Stimulated activated memory B cell treated with anti-CD40 and anti-IgM and Interleukin-4, amounts not matched to agents 10 μg/mL and 1 μg/mL and 100 μg/mL, for 72 hours (primary cell): ENCODE measurements at regions not wholly inside any gene's neighbourhood (a gene's known extent, or its start where the extent isn't known, plus 50 kb on each side); places are given as distances from the start of the nearest gene placed in this dataset.

Experiments
- ATAC-seq: fragments of 150-1000 bp; cut with Tn5 transposase; 2 replicates; pipeline ENCODE4 v1.10.0; 2021
- H3K27ac Mint-ChIP-seq: one replicate; pipeline ENCODE4 v1.8.0; 2022; ENCODE audit warnings: mild to moderate bottlenecking, mixed read lengths
- H3K27me3 Mint-ChIP-seq: one replicate; pipeline ENCODE4 v1.8.0; 2022; ENCODE audit warnings: mixed read lengths
- H3K36me3 Mint-ChIP-seq: one replicate; pipeline ENCODE4 v1.8.0; 2022; ENCODE audit warnings: mixed read lengths
- H3K4me1 Mint-ChIP-seq: one replicate; pipeline ENCODE4 v1.8.0; 2022; ENCODE audit warnings: mixed read lengths
- H3K4me3 Mint-ChIP-seq: one replicate; pipeline ENCODE4 v1.8.0; 2022; ENCODE audit warnings: mild to moderate bottlenecking, moderate library complexity, mixed read lengths
- H3K9me3 Mint-ChIP-seq: one replicate; pipeline ENCODE4 v1.8.0; 2022; ENCODE audit warnings: mixed read lengths

DNA sequence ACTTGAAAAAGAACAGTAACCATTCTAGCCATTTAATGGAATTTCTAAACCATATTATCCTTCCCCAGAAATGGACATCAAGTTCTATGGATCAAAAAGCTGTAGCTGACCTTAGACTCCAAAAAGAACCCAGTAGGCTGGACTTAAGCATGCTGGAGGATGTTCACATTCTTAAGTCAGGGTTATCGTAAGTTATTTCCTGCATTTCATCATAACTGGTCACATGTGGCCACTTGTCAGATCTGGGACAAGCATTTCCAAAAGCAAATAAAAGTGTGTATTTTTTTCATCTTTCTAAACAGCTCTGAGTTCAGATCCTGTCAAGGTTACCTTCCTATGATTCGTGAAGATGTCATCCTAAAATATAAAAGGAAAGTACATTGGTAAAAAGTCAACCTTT, 274.5 kb upstream of the PTGER4 start:
- no peaks in the 10 kb centered on the region for H3K36me3 Mint-ChIP-seq
- H3K27me3 Mint-ChIP-seq = no peaks in the 10 kb centered on the region
- H3K4me3 Mint-ChIP-seq = no peak overlapping the region
- peaks cover 2% of the 10 kb centered on the region for H3K9me3 Mint-ChIP-seq
- ATAC-seq = no peak
- H3K27ac Mint-ChIP-seq = no peak overlapping the region
- H3K4me1 Mint-ChIP-seq = peaks cover 55% of the 10 kb centered on the region

DNA sequence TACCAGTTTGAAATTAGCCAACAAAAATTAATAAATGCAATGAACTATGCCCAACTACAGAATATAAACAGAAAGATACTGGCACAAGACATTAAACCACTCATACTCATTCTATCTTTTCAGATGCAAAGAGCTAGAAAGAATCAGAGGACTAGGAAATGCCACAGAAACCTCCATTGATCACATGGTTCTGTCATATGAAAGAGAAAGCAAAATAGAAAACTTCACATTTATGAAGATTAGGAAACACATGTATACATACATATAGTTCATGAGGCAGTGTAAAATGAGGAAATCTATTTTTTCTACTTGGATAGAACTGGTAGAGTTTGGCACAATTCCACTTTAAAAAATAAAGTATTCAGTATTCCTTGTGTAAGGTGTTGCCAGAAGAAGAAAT, 275.1 kb upstream of the PTGER4 start:
- peak overlapping the region; percentile 54 for H3K27ac Mint-ChIP-seq
- H3K9me3 Mint-ChIP-seq = peaks cover 2% of the 10 kb centered on the region
- no peaks in the 10 kb centered on the region for H3K36me3 Mint-ChIP-seq
- peaks cover 48% of the 10 kb centered on the region for H3K4me1 Mint-ChIP-seq
- no peak overlapping the region for H3K4me3 Mint-ChIP-seq
- H3K27me3 Mint-ChIP-seq = no peaks in the 10 kb centered on the region
- ATAC-seq = peak; percentile 42

DNA sequence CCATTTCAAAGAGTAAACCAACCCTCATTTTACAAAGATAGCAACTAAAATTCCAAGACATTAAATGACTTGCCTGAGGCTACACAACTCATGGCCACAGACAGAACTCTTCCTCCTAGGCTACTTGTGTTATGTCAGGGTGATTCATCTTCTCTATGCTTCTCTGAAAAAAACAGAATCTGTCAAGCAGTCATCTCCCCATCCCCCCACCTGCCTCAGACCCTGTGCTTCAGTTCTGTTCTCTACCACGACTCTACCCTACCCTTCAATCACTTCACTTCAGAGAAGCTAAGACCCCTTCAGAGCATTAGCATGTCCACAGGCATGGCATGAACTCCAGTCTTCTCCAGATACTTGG, 277.7 kb upstream of the PTGER4 start:
- peaks cover 2% of the 10 kb centered on the region for H3K9me3 Mint-ChIP-seq
- no peaks in the 10 kb centered on the region for H3K36me3 Mint-ChIP-seq
- no peaks in the 10 kb centered on the region for H3K27me3 Mint-ChIP-seq
- ATAC-seq = peak; percentile 44
- H3K4me3 Mint-ChIP-seq = no peak overlapping the region
- peaks cover 44% of the 10 kb centered on the region for H3K4me1 Mint-ChIP-seq
- peak overlapping the region; percentile 1 for H3K27ac Mint-ChIP-seq

DNA sequence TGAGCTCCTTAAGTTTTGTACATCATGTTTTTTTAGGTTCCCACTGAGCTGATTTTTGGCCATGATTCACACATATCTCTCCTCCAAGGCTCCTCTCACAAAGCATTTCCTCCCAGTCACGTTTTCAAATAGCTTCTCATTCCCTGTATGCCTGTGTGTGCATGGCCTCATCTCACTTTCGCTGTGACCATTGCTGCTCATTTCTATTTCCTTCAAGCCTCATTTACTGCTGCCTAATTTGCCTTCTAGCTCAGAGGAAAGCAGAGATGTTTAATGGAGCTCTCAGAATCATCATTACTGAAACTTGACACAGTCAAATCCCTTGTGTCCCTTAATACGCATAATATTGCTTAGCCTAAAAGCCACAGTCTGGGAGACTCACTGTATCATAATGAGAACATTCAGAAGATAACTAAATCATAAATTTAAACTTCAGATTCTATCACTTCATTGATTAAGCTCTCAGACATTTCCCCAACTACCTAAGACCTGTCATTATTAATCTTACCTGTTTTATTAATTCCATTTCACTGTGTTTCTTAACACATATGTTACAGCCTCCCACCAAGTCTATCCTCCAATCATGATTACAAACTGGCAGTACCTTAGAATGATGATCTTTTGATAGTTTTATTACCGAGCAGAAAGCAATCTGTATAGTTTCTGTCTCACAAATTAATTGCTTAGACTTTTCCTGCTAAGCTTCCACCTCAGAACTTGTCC, 278.3 kb upstream of the PTGER4 start:
- Mint-ChIP-seq H3K27ac (peak overlapping the region; percentile 1), H3K36me3 (no peaks in the 10 kb centered on the region), H3K27me3 (no peaks in the 10 kb centered on the region), H3K4me3 (no peak overlapping the region), H3K4me1 (peaks cover 42% of the 10 kb centered on the region), H3K9me3 (peaks cover 2% of the 10 kb centered on the region)
- peak; percentile 46 for ATAC-seq

- Mint-ChIP-seq H3K36me3 (no peaks in the 10 kb centered on the region), H3K27ac (no peak overlapping the region), H3K4me3 (no peak overlapping the region), H3K27me3 (no peaks in the 10 kb centered on the region), H3K4me1 (peaks cover 32% of the 10 kb centered on the region), H3K9me3 (peaks cover 2% of the 10 kb centered on the region)
- ATAC-seq = no peak
These were observed 279.5 kb upstream of the PTGER4 start for GRCh38 chr5:40400245-40400644.

- Mint-ChIP-seq H3K4me3 (no peak overlapping the region), H3K4me1 (peaks cover 27% of the 10 kb centered on the region), H3K27me3 (no peaks in the 10 kb centered on the region), H3K36me3 (no peaks in the 10 kb centered on the region), H3K9me3 (peaks cover 2% of the 10 kb centered on the region), H3K27ac (no peak overlapping the region)
- ATAC-seq = no peak
These were observed 280.4 kb upstream of the PTGER4 start for GRCh38 chr5:40399349-40399748.

DNA sequence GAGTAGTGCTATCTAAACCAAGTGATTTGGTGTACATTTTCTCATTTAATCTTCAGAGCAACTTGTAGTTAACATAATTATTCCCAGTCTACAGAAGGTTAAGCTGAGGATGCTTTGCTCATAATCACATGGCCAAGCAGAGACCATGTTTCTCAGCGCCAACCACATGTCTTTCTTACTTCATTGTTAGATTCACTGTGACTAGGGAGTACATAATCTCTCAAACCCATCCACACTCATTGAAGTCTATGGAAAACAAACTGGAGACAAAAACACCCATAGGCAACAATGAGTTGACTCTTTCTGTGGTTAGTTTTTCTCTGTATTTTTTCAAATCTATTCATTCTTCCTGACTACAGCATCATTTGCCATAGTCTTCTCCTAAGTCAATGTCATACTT, 281.7 kb upstream of the PTGER4 start:
- no peak overlapping the region for H3K27ac Mint-ChIP-seq

GRCh38 chr5:40397091-40397490, 282.6 kb upstream of the PTGER4 start:
- peaks cover 21% of the 10 kb centered on the region for H3K4me1 Mint-ChIP-seq
- H3K27me3 Mint-ChIP-seq = no peaks in the 10 kb centered on the region
- no peaks in the 10 kb centered on the region for H3K9me3 Mint-ChIP-seq
- no peak overlapping the region for H3K4me3 Mint-ChIP-seq
- ATAC-seq = no peak
- no peaks in the 10 kb centered on the region for H3K36me3 Mint-ChIP-seq
- H3K27ac Mint-ChIP-seq = no peak overlapping the region

More for the DNA sequence above, 281.7 kb upstream of the PTGER4 start:
- H3K4me1 Mint-ChIP-seq = peaks cover 20% of the 10 kb centered on the region
- ATAC-seq = no peak
- H3K9me3 Mint-ChIP-seq = no peaks in the 10 kb centered on the region
- no peaks in the 10 kb centered on the region for H3K27me3 Mint-ChIP-seq
- H3K36me3 Mint-ChIP-seq = no peaks in the 10 kb centered on the region
- no peak overlapping the region for H3K4me3 Mint-ChIP-seq

GRCh38 chr5:40396317-40396716, 283.4 kb upstream of the PTGER4 start:
- no peak for ATAC-seq
- Mint-ChIP-seq H3K36me3 (no peaks in the 10 kb centered on the region), H3K27ac (no peak overlapping the region), H3K27me3 (no peaks in the 10 kb centered on the region), H3K4me1 (peaks cover 20% of the 10 kb centered on the region), H3K4me3 (no peak overlapping the region), H3K9me3 (no peaks in the 10 kb centered on the region)

GRCh38 chr5:40395251-40395650, 284.5 kb upstream of the PTGER4 start:
- H3K36me3 Mint-ChIP-seq = no peaks in the 10 kb centered on the region
- H3K27me3 Mint-ChIP-seq = no peaks in the 10 kb centered on the region
- peaks cover 17% of the 10 kb centered on the region for H3K4me1 Mint-ChIP-seq
- H3K9me3 Mint-ChIP-seq = no peaks in the 10 kb centered on the region
- ATAC-seq = no peak
- no peak overlapping the region for H3K4me3 Mint-ChIP-seq
- no peak overlapping the region for H3K27ac Mint-ChIP-seq

- Mint-ChIP-seq H3K36me3 (no peaks in the 10 kb centered on the region), H3K27me3 (no peaks in the 10 kb centered on the region), H3K4me1 (peaks cover 17% of the 10 kb centered on the region), H3K9me3 (no peaks in the 10 kb centered on the region), H3K4me3 (no peak overlapping the region), H3K27ac (no peak overlapping the region)
- ATAC-seq = no peak
These were observed 285.0 kb upstream of the PTGER4 start for GRCh38 chr5:40394698-40395097.

GRCh38 chr5:40391642-40392041, 288.1 kb upstream of the PTGER4 start:
- H3K9me3 Mint-ChIP-seq = peaks cover 2% of the 10 kb centered on the region
- H3K27ac Mint-ChIP-seq = peak overlapping the region; percentile 23
- H3K4me3 Mint-ChIP-seq = no peak overlapping the region
- no peaks in the 10 kb centered on the region for H3K27me3 Mint-ChIP-seq
- no peaks in the 10 kb centered on the region for H3K36me3 Mint-ChIP-seq
- H3K4me1 Mint-ChIP-seq = peaks cover 32% of the 10 kb centered on the region
- no peak for ATAC-seq

DNA sequence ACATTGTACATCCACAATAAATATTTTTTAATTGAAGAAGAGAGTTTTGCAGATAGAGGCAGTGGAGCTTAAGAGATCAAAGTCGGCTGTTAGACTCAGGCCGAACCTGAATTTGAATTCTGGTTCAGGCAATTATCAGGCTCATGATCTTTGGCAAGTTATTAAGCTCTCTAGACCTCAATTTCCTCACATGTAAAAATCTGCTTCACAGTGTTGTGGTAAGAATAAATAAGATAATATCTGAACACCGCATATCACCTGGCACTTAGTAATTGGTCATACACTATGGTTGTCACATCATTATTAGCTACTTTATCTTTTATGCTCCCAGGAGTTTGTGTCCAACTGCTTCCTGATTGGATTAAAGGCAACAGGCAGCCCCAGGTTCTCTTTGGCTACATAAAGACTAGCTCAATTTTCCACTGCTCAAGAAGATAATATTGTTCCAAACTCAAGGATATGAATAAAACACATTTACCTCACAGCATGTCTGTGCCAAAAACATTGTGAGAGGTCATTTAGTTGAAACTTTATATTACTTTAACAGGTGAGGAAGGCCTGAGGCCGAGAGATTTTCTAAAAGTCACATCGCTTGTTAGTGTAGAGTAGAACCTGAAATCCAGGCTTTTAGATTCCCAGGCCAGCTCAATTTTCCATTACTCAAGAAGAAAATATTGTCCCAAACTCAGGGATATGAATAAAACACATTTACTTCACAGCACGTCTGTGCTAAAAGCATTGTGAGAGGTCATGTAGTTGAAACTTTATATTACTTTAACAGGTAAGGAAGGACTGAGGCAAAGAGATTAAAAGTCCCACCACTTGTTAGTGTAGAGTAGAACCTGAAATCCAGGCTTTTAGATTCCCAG, 289.2 kb upstream of the PTGER4 start:
- no peaks in the 10 kb centered on the region for H3K27me3 Mint-ChIP-seq
- H3K27ac Mint-ChIP-seq = no peak overlapping the region
- ATAC-seq = no peak
- H3K36me3 Mint-ChIP-seq = no peaks in the 10 kb centered on the region
- peaks cover 2% of the 10 kb centered on the region for H3K9me3 Mint-ChIP-seq
- H3K4me1 Mint-ChIP-seq = peaks cover 43% of the 10 kb centered on the region
- H3K4me3 Mint-ChIP-seq = no peak overlapping the region

DNA sequence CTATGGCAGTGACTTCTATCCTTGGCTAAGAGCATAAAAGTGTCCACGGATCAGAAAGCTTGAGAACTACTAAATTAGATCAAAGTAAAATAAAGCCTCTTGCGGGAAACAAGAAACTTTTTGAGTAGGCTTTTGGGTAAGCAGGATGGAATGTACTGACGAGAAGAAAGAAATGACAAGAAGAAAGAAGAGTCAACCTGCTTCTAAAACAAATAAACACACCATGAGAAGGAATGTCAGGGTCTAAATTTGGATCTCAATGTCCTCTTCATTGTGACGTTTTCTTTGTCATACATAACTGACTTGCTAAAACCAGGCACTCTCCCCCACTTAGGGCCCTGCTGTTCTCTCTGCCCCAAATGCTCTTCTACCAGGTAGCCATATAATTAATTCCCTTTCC, 290.1 kb upstream of the PTGER4 start:
- Mint-ChIP-seq H3K36me3 (no peaks in the 10 kb centered on the region), H3K4me3 (no peak overlapping the region), H3K9me3 (peaks cover 2% of the 10 kb centered on the region), H3K27me3 (no peaks in the 10 kb centered on the region), H3K27ac (peak overlapping the region; percentile 0), H3K4me1 (peaks cover 52% of the 10 kb centered on the region)
- no peak for ATAC-seq

DNA sequence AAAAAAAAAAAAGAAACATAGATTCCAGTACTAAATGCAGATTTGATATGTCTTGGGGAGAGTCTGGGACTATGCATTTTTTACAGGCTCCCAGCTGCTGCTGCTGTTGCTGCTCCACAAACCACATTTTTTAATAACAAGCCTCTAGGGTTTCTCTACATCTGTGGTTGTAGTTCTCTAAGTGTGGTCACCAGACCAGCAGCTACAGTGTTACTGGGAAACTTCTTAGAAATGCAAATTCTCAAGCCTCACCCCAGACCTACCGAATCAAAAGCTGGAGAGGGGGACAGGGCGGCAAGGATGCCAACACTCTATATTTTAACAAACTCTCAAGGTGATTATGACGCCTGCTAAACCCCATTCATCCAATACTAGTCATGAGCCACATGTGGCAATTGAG, 293.4 kb upstream of the PTGER4 start:
- no peaks in the 10 kb centered on the region for H3K36me3 Mint-ChIP-seq
- H3K4me3 Mint-ChIP-seq = peak overlapping the region; percentile 9
- H3K4me1 Mint-ChIP-seq = peaks cover 52% of the 10 kb centered on the region
- H3K27me3 Mint-ChIP-seq = no peaks in the 10 kb centered on the region
- ATAC-seq = peak; percentile 84
- peak overlapping the region; percentile 79 for H3K27ac Mint-ChIP-seq
- H3K9me3 Mint-ChIP-seq = peaks cover 2% of the 10 kb centered on the region

GRCh38 chr5:40385544-40385943, 294.2 kb upstream of the PTGER4 start:
- H3K4me1 Mint-ChIP-seq = peaks cover 52% of the 10 kb centered on the region
- H3K4me3 Mint-ChIP-seq = no peak overlapping the region
- no peak for ATAC-seq
- no peaks in the 10 kb centered on the region for H3K36me3 Mint-ChIP-seq
- H3K27ac Mint-ChIP-seq = peak overlapping the region; percentile 79
- no peaks in the 10 kb centered on the region for H3K27me3 Mint-ChIP-seq
- peaks cover 2% of the 10 kb centered on the region for H3K9me3 Mint-ChIP-seq
